HG03159 (cell line): ENCODE measurements at regions not wholly inside any gene's neighbourhood (a gene's known extent, or its start where the extent isn't known, plus 50 kb on each side); places are given as distances from the start of the nearest gene placed in this dataset.

Experiments used
- ATAC-seq: cut with Tn5 transposase; IDR thresholded peaks from one replicate; pipeline ENCODE4 v1.9.1; 2021; ENCODE audit warnings: mild to moderate bottlenecking, moderate library complexity; ENCODE audit not compliant: unreplicated experiment

- ATAC-seq = no peak
These were observed 100.1 kb downstream of the HLX start for GRCh38 chr1:220979371-220979770.

GRCh38 chr1:220982686-220983085, 103.4 kb downstream of the HLX start:
- ATAC-seq = no peak

GRCh38 chr1:220983877-220984635, 104.8 kb downstream of the HLX start:
- ATAC-seq = no peak

GRCh38 chr1:220990427-220991339, 111.4 kb downstream of the HLX start:
- ATAC-seq = no peak

GRCh38 chr1:220991506-220991905, 112.3 kb downstream of the HLX start:
- no peak for ATAC-seq

- no peak for ATAC-seq
These were observed 112.9 kb downstream of the HLX start for GRCh38 chr1:220991959-220992704.

- ATAC-seq = no peak
These were observed 113.4 kb downstream of the HLX start for GRCh38 chr1:220992705-220993052.

- ATAC-seq = no peak
These were observed 115.4 kb downstream of the HLX start for GRCh38 chr1:220994671-220995070.

GRCh38 chr1:220997791-220998190, 118.5 kb downstream of the HLX start:
- ATAC-seq = no peak

GRCh38 chr1:220999872-221000863, 120.9 kb downstream of the HLX start:
- no peak for ATAC-seq

GRCh38 chr1:221001167-221001566, 121.9 kb downstream of the HLX start:
- ATAC-seq = no peak

GRCh38 chr1:221002601-221003000, 123.4 kb downstream of the HLX start:
- no peak for ATAC-seq

GRCh38 chr1:221011145-221011544, 131.9 kb downstream of the HLX start:
- no peak for ATAC-seq

GRCh38 chr1:221012120-221012519, 132.9 kb downstream of the HLX start:
- no peak for ATAC-seq

GRCh38 chr1:221013691-221014660, 134.7 kb downstream of the HLX start:
- ATAC-seq = no peak

- ATAC-seq = no peak
These were observed 136.0 kb downstream of the HLX start for GRCh38 chr1:221015159-221015790.

GRCh38 chr1:221016751-221017150, 137.5 kb downstream of the HLX start:
- no peak for ATAC-seq

GRCh38 chr1:221018414-221018813, 139.2 kb downstream of the HLX start:
- ATAC-seq = no peak

GRCh38 chr1:221022331-221022730, 143.1 kb downstream of the HLX start:
- no peak for ATAC-seq
